KOPT-K1 (cell line): ENCODE measurements at regions not wholly inside any gene's neighbourhood (a gene's known extent, or its start where the extent isn't known, plus 50 kb on each side); places are given as distances from the start of the nearest gene placed in this dataset.

Source experiments
- H3K27ac ChIP-seq: fragments of 200-600 bp; sonication (generic); 2 replicates; pipeline ENCODE4 v1.5.1; 2016; ENCODE audit warnings: antibody characterized with exemption, mild to moderate bottlenecking, low read depth, low read length; ENCODE audit not compliant: poor library complexity, severe bottlenecking
- H3K36me3 ChIP-seq: fragments of 200-600 bp; sonication (generic); 2 replicates; pipeline ENCODE4 v1.5.1; 2017; ENCODE audit warnings: antibody characterized with exemption, mild to moderate bottlenecking, low read length, moderate library complexity; ENCODE audit not compliant: insufficient read depth
- H3K9me3 ChIP-seq: fragments of 200-600 bp; sonication (generic); 2 replicates; pipeline ENCODE4 v1.5.1; 2017; ENCODE audit warnings: antibody characterized with exemption, low read length, mild to moderate bottlenecking; ENCODE audit not compliant: insufficient read depth, poor library complexity, severe bottlenecking

DNA sequence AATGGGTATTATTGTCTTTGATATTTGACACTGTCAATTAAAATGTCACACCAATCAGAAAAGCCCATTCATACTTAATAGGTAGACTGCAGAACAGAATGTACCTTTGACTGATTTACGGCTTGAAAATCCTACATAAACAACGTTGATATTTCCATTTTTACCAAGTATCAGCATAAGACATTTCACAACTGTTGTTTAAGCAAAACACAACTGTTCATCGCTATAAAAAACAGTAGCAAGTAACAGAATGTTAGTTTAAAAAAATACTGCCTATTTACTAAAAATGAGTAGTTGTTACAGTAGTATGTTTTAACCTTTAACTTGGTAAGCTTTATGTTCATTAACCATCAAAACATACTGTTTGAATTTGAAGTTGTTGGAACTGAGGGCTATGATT lies 1096.6 kb downstream of the PCDH17 start:
- Histone ChIP-seq H3K27ac (no peak overlapping the region), H3K36me3 (no peaks in the 10 kb centered on the region), H3K9me3 (no peaks in the 10 kb centered on the region)

DNA sequence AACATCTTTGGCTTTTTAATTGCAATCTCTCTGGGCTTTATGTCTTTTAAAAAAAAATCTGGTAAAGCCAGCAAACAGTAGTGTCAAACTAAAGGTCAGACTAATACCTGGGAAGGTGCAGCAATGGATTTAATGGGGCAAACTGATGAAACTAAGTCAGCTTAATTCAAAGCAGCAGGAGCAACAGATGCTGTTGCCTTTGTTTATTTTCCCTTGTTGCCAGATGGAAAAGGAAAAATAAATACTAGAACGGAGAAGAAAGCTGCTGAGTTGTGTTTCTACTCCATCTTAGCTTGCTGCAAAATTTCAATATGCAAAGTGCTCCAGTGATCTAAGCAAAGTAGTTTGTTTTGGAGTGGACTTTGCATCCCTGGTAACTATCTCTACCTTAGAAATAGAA lies 1097.8 kb downstream of the PCDH17 start:
- no peaks in the 10 kb centered on the region for H3K9me3 ChIP-seq
- H3K27ac ChIP-seq, result no peak overlapping the region
- H3K36me3 ChIP-seq, result no peaks in the 10 kb centered on the region

DNA sequence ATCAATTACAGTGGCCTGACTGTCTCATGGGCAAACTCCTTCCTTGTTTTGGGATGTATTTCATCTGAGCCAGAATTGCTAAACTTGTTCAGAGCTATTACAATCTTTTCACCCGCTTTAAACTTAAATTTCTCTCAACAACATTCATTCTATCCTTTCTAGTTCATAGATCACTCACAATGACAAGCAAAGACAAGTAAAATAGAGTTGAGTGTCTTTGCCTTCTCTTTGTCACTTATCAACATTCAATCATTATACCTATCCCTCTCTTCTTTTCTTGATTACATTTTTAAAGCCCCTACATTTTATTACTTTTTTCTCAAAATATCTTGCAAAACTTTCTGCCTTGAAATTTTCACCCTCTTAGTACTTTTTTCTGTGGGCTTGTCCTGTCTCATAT lies 1113.1 kb downstream of the PCDH17 start:
- H3K9me3 ChIP-seq, result no peaks in the 10 kb centered on the region
- H3K36me3 ChIP-seq, result no peaks in the 10 kb centered on the region
- H3K27ac ChIP-seq, result no peak overlapping the region

DNA sequence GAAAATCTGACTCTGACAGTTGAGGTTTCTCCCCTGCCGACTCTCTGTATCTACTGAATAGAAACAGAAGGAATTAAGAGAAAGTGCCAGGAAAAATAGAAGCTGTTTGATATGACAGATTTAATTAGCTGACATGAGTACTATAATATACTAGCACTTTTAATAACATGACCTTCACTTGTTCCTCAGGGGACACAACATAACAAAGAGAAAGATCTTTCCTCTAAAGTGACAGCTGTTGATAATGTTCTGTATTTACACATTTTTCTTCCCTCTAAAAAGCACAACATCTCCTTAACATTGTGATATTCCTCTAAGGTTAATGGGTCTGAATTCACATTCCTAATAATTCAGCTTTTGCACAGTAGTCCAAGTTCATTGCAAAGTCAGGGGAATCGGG lies 1136.0 kb downstream of the PCDH17 start:
- H3K9me3 ChIP-seq, result no peaks in the 10 kb centered on the region
- no peaks in the 10 kb centered on the region for H3K36me3 ChIP-seq
- no peak overlapping the region for H3K27ac ChIP-seq

DNA sequence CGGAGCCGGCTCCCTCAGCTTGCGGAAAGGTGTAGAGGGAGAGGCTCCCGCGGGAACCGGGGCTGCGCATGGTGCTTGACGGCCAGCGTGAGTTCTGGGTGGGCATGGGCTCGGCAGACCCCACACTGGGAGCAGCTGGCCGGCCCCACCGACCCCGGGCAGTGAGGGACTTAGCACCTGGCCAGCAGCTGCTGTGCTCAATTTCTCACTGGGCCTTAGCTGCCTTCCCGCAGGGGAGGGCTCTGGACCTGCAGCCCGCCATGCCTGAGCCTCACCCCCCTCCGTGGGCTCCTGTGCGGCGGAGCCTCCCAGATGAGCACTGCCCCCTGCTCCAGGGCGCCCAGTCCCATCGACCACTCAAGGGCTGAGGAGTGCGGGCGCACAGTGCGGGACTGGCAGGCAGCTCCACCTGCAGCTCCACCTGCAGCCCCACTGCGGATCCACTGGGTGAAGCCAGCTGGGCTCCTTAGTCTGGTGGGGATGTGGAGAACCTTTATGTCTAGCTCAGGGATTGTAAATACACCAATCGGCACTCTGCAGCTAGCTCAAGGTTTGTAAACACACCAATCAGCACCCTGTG lies 1141.8 kb downstream of the PCDH17 start:
- no peaks in the 10 kb centered on the region for H3K36me3 ChIP-seq
- no peaks in the 10 kb centered on the region for H3K9me3 ChIP-seq
- H3K27ac ChIP-seq, result no peak overlapping the region

DNA sequence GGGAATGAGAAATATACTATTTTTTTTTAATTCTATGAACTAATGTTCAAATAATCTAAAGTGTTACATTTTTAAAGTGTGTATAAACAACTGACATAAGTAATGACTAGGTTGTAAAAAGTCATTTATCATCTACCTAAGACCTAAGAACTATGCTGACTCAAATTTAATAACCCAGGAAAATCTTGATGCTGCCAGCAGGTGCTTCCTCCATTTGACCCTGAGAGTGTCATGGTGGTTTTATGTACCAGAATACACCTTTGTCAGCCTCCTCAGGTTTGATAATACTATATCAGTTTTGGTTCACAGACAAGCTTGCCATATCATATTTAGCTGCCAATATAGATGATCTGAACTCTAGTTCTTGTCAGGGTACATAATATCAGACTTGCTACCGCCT lies 1151.2 kb downstream of the PCDH17 start:
- Histone ChIP-seq H3K27ac (no peak overlapping the region), H3K9me3 (no peaks in the 10 kb centered on the region), H3K36me3 (no peaks in the 10 kb centered on the region)

DNA sequence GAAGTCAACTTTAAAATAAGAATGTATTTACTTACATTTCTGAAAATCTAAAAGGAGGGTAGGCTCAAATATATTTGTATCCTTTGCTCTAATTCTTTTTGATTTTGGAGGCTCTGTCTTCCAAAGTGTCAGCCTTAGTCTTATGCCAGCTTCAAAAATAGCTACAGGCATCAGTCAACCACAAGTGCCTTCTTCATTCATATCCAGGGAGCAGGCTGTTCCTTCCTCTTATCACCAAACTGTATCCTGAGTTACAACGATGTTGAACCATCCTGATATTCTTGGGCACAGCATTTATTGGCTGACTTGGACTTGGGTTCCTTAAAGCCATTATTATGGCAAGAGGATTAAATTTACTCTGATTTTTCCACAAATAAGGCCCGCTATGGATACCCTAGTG lies 1161.3 kb downstream of the PCDH17 start:
- Histone ChIP-seq H3K36me3 (no peaks in the 10 kb centered on the region), H3K27ac (no peak overlapping the region), H3K9me3 (no peaks in the 10 kb centered on the region)

DNA sequence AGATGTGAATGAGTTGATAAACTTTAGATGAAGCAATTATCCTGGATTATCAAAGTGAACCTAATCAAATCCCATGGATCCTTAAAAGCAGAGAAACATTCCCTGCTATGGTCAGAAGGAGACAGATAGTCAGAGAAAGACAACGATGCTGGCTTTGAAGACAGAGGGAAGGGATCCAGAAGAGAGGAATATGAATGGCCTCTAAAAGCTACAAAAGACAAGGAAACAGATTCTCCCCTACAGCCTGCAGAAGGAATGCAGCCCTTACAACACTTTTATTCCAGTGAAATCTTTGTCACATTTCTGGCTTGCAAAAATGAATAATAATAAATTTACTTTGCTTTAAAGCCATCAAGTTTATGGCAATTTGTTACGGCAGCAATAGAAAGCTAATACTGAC lies 1164.2 kb downstream of the PCDH17 start:
- no peak overlapping the region for H3K27ac ChIP-seq
- H3K36me3 ChIP-seq, result no peaks in the 10 kb centered on the region
- H3K9me3 ChIP-seq, result no peaks in the 10 kb centered on the region

DNA sequence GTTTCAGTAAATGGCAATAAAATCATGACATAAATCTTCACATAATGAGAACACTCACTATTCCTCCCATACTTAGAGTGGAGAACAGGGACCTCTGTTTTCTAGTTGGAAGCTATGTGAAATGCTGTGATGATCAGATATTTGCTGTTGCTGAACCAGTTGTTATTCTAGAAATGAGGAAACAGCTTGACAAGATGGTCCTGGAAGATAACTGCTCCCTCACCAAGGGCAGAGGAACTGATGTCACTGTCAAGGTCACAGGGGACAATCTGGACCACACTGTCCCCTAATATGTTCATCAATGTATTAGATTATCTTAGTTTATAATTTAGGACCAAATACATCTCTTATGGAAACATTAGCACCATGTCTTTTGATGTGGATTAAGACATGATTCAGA lies 1173.3 kb downstream of the PCDH17 start:
- Histone ChIP-seq H3K36me3 (no peaks in the 10 kb centered on the region), H3K27ac (no peak overlapping the region)

DNA sequence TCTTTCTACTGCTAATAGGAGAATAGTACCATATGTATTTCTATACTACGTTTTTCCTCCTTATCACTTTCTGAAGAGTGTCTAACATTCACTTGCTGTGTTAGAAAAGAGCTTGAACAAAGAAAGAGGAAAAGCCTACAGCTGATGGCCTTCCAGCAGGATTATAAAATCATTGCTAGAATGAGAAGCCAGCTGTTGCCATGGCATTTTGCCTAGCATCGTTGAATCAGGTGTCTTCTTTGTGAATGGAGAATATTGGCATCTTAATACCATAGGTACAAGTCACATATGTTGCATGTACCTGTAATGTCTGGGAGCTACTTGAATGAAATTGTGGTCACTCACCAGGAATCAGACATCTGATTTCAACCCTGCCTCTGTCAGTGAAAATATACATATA lies 1174.9 kb downstream of the PCDH17 start:
- Histone ChIP-seq H3K27ac (no peak overlapping the region), H3K9me3 (no peaks in the 10 kb centered on the region), H3K36me3 (no peaks in the 10 kb centered on the region)

More for the DNA sequence above, 1173.3 kb downstream of the PCDH17 start:
- H3K9me3 ChIP-seq, result no peaks in the 10 kb centered on the region

DNA sequence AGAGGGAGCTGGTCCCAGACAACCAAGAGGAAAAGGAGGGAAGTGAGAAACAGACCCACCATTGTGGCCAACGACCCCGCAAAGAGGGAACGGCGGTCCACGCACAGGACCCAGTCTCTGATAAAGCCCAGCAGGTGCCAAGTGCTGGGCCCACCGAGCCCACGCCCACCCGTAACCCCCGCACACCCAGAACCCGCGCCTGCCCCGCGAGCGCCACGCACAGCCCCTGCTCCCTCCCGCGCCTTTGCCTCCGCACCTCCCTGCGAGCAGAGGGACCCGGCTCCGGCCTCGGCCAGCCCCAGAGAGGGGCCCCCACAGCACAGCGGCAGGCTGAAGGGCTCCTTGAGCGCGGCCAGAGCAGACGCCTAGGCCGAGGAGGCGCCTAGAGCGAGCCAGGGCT lies 1192.2 kb downstream of the PCDH17 start:
- Histone ChIP-seq H3K27ac (no peak overlapping the region), H3K36me3 (no peaks in the 10 kb centered on the region), H3K9me3 (no peaks in the 10 kb centered on the region)

DNA sequence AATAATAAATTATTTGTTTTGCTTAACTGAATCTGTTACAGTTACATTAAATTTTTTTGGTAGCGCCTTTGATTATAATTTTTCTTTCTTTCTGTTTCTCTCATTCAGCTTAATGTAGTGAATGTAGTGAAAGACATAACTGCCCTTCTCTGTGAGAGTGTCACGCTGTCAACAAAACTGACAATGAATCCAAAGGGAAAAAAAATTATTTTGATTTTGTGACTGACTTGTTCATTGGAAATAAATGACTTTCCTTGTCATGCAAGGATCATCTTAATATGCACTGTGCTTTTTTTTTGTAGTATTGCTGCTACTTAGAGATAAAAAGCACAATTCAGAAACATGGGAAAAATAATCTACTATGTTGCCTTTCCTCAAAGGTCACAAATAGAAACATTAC lies 1196.4 kb downstream of the PCDH17 start:
- Histone ChIP-seq H3K9me3 (no peaks in the 10 kb centered on the region), H3K36me3 (no peaks in the 10 kb centered on the region), H3K27ac (no peak overlapping the region)

DNA sequence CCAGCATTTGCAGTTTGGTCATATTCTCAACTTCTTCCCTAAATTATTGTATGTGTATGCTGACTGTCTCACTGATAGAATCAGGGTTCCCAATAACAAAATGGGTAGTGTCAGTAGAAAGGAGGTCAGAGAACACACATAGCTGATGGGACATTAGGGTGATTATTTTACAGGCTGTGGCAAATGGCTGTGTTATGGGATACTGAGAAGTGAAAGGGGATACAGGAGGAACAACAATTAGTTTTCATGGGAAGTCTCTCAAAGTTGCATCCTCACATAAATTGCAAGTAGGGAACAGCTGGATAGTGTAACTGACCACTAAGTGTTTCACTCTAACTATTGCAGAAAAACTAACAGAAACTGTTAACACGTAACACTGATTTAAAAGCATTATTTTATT lies 1199.3 kb downstream of the PCDH17 start:
- Histone ChIP-seq H3K36me3 (no peaks in the 10 kb centered on the region), H3K9me3 (no peaks in the 10 kb centered on the region), H3K27ac (no peak overlapping the region)

DNA sequence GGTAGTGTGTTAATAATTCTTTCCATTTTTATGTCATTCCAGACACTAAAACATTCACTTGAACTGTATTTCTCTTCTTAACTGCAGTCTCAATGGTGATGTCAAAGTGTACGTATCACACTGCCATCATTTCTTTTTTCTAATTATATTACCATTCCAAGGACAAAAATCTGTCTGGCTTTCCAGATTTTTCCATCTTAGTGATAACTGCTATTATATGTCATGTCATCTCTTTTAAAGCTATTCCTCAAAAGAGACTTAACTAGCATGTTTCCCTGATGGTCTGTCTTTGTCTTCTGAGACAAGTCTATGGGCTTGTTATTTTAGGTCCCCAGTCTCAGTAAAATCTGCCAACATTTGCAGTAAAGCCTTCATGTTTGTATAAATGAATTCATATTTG lies 1207.1 kb downstream of the PCDH17 start:
- Histone ChIP-seq H3K27ac (no peak overlapping the region), H3K9me3 (no peaks in the 10 kb centered on the region), H3K36me3 (no peaks in the 10 kb centered on the region)

DNA sequence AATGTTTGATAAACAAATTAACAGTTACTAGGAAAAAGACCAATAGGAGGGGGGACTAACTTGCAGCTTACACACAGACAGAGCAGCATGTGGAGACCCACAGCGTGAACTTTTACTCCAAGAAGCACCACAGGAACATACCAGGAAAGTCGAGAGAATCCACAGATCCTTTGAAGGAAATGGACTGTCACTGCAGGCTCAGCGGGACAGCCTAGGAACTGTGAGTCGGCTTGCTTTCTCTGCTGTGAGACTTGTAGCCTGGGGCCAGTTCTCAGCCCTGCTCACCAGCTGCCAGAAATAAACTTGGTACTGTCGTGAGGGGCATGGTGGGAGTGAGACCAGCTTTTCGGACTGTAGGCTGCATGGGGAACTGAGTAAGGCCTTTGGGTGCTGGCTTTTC lies 1211.5 kb downstream of the PCDH17 start:
- Histone ChIP-seq H3K9me3 (no peaks in the 10 kb centered on the region), H3K27ac (no peak overlapping the region), H3K36me3 (no peaks in the 10 kb centered on the region)

DNA sequence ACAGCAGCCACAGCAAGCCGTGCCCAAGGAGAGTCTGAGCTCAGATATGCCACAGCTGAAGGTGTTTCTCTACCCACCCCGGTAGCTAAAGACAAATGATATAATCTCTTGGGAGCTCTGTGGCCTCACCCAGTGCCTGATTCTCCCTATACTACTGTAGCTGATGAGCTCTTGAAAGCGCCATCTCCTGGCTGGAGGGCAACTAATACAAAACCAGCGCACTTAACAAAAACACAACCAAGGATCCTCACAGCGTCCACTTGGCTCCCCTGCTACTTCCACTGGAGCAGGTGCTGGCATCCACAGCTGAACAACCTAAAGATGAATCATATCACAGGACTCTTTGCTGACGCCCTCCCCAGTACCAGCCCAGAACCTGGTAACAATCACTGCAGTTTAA lies 1212.0 kb downstream of the PCDH17 start:
- Histone ChIP-seq H3K36me3 (no peaks in the 10 kb centered on the region), H3K27ac (no peak overlapping the region), H3K9me3 (no peaks in the 10 kb centered on the region)

DNA sequence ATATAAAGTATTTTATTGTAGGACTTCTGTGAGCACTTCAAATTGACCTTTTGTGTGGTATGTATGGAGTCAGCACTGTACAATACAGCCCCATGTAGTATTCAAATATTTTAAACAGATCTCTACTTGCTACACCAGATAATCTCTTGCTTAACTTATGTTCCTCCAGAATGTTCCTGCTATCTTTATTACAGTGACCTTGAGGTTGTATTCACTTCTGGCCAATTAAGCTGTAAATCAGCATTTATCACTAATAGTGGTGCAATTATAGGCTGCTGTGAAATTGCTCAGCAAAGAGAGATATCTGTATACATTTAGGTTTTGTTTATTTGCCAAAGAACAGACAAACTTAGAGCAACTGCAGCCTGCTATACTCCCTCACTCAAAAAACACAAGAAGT lies 1218.6 kb downstream of the PCDH17 start:
- Histone ChIP-seq H3K36me3 (no peaks in the 10 kb centered on the region), H3K9me3 (no peaks in the 10 kb centered on the region), H3K27ac (no peak overlapping the region)
